ENCODE measurements at regions not wholly inside any gene's neighbourhood (a gene's known extent, or its start where the extent isn't known, plus 50 kb on each side); places are given as distances from the start of the nearest gene placed in this dataset.

DNA sequence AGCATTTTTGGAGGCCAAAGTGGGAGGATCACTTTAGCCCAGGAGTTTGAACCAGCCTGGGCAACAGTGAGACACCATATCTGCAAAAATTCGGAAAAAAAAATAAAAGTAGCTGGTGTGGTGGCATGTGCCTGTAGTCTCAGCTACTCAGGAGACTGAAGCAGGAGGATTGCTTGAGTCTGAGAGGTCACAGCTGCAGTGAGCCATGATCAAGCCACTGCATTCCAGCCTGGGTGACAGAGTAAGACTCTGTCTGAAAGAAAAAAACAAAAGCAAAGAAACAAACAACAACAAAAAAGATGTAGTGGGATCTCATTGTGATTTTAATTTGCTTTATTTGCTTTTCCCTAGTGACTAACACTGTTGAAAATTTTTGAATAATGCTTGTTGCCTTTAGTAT lies 394.7 kb upstream of the KLHL1 start:
- TF ChIP-seq TAF1 (IDR thresholded peaks at IDR 0.05; ENCODE audit: low read depth, low read length) = no peak
- no peak for TF ChIP-seq PAX5 (IDR thresholded peaks at IDR 0.05; ENCODE audit: insufficient read depth, low read length, severe bottlenecking)

All from GM12891 (cell line).